ENCODE measurements at regions not wholly inside any gene's neighbourhood (a gene's known extent, or its start where the extent isn't known, plus 50 kb on each side); places are given as distances from the start of the nearest gene placed in this dataset.

DNA sequence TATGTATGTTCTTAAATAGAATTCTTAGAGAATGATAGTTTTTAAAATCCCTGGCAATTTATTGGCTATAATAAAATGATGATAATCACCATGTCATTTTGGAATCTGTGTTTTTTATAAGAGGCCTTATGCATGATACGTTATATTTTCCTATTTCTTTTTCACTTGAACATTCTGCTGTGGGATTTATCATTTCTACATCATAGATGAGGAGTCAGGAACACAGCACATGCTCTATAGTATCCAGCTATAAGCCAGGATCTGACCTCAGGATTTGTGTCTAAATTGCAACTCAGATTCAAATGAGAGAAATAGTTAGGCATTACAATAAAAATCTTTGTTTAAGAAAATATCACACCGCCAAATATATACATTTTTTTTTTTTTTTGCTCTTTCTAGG, 928.0 kb downstream of the EFNB2 start:
- H3K4me3 ChIP-seq (ENCODE audit: low read depth in 1 of 2, low read length in 1 of 2), result no peak overlapping the region
- no peaks in the 10 kb centered on the region for H3K27me3 ChIP-seq
- H3K4me1 ChIP-seq (ENCODE audit: control insufficient read depth in 1 of 2, insufficient read depth in 1 of 2, low read depth in 1 of 2, low read length in 1 of 2), result no peaks in the 10 kb centered on the region
- H3K27ac ChIP-seq, result no peak overlapping the region
- H3K9me3 ChIP-seq, result no peaks in the 10 kb centered on the region
- no peaks in the 10 kb centered on the region for H3K36me3 ChIP-seq
- TF ChIP-seq, protein P1, sequence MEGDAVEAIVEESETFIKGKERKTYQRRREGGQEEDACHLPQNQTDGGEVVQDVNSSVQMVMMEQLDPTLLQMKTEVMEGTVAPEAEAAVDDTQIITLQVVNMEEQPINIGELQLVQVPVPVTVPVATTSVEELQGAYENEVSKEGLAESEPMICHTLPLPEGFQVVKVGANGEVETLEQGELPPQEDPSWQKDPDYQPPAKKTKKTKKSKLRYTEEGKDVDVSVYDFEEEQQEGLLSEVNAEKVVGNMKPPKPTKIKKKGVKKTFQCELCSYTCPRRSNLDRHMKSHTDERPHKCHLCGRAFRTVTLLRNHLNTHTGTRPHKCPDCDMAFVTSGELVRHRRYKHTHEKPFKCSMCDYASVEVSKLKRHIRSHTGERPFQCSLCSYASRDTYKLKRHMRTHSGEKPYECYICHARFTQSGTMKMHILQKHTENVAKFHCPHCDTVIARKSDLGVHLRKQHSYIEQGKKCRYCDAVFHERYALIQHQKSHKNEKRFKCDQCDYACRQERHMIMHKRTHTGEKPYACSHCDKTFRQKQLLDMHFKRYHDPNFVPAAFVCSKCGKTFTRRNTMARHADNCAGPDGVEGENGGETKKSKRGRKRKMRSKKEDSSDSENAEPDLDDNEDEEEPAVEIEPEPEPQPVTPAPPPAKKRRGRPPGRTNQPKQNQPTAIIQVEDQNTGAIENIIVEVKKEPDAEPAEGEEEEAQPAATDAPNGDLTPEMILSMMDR (IDR thresholded peaks at IDR 0.05), result no peak

DNA sequence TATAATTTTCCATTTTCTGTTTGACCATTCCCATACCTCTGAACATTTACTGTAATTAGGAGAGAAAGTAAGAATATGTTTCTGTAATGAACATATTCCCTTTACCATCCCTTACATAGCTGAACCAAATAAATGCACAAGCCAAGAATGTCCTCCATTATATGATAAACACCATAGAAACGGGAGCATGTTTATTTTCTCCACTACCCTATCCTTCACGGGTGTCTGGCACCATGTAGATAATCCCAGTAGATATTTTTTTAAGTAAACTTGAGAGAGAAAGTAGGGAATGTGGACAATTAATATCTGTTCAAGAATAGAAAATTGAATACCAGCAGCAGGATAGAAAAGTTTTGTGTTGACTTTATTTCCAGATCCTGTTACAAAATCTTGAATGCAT, 928.4 kb downstream of the EFNB2 start:
- TF ChIP-seq, protein P1 (IDR thresholded peaks at IDR 0.05), result no peak
- H3K9me3 ChIP-seq, result no peaks in the 10 kb centered on the region
- no peak overlapping the region for H3K27ac ChIP-seq
- no peaks in the 10 kb centered on the region for H3K36me3 ChIP-seq
- H3K4me3 ChIP-seq (ENCODE audit: low read depth in 1 of 2, low read length in 1 of 2), result no peak overlapping the region
- H3K27me3 ChIP-seq, result no peaks in the 10 kb centered on the region
- H3K4me1 ChIP-seq (ENCODE audit: control insufficient read depth in 1 of 2, insufficient read depth in 1 of 2, low read depth in 1 of 2, low read length in 1 of 2), result no peaks in the 10 kb centered on the region

DNA sequence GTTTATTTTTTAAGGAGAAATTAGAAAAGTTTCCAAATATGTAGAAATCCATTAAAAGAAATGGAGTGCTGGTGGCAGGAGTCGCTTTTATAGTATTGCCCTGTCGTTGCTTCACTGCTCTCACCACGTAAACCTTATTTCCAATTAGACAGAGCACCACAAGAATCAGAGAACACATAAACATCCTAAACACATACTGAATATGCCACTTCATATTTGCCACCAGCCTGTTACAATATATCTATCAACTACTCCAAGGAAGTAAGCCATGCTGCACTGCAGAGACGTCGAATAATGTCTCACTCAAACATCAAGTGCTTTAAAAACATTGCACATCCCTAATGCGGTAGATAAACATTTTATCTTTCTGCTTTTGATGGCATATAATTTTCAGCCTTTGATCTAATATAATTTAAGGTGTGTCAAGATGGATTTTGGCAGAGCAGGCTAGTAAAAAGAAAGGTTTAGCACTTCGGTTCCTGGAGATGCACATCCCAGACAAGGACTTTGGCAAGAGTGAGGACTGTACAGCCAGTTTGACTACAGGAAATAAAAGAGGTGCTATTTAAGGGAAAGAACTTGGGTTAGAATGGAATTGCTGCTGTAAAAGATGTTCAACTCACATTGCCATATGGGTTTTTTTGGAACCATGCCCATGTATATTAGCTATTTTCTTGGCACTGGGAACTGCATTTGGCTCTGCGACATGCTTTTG, 932.3 kb downstream of the EFNB2 start:
- H3K27ac ChIP-seq, result no peak overlapping the region
- no peaks in the 10 kb centered on the region for H3K4me1 ChIP-seq (ENCODE audit: control insufficient read depth in 1 of 2, insufficient read depth in 1 of 2, low read depth in 1 of 2, low read length in 1 of 2)
- TF ChIP-seq, protein P1 (IDR thresholded peaks at IDR 0.05), result no peak
- H3K4me3 ChIP-seq (ENCODE audit: low read depth in 1 of 2, low read length in 1 of 2), result no peak overlapping the region
- H3K9me3 ChIP-seq, result no peaks in the 10 kb centered on the region
- H3K36me3 ChIP-seq, result no peaks in the 10 kb centered on the region
- no peaks in the 10 kb centered on the region for H3K27me3 ChIP-seq

DNA sequence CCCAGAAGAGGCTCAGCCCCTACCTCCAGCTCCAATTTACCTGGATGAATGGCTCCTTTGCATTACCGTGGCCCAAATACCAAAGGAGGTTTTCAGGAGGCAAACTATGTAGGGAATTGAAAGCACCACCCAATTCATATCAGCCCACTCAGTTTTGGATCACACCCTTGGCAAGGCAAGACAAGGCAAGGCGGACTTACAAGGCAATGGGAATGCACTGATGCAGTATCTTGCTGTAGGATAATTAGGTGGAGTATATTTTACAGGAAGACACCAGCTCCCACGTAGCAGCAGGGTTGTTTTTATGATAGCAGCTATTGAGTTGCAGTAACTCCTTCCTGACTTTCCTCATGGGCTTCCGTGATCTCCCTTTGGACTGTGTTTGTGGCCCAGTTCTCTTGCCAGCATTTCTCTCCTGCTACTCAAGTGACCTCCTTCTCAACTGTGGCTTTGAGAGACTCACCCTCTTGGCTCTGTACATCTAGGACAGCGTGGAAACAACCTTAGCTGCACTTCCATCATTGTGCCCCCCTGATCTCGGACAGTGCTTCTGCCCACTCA, 935.9 kb downstream of the EFNB2 start:
- TF ChIP-seq, protein P1 (IDR thresholded peaks at IDR 0.05), result no peak
- Histone ChIP-seq H3K27me3 (no peaks in the 10 kb centered on the region), H3K36me3 (no peaks in the 10 kb centered on the region), H3K9me3 (no peaks in the 10 kb centered on the region), H3K4me1 (ENCODE audit: control insufficient read depth in 1 of 2, insufficient read depth in 1 of 2, low read depth in 1 of 2, low read length in 1 of 2) (no peaks in the 10 kb centered on the region), H3K4me3 (ENCODE audit: low read depth in 1 of 2, low read length in 1 of 2) (no peak overlapping the region), H3K27ac (no peak overlapping the region)

DNA sequence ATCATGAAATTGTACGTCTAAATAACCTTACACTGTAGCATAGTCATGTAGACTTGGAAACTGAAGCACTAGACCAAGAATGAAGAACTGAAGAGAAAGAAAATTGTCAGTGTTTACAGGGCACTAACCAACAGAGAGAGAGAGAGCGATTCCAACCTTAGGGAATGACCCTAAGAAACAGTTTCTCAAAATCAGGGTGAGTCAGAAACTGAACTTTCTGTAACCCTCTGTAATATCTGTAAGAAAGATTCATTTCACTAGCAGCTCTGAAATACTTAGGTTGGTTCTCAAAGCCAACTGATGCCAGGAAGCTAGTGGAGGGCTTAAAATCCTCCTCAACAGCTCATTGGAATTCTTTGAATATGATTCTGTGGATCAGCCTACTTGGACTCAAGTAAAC, 936.9 kb downstream of the EFNB2 start:
- Histone ChIP-seq H3K4me3 (ENCODE audit: low read depth in 1 of 2, low read length in 1 of 2) (no peak overlapping the region), H3K36me3 (no peaks in the 10 kb centered on the region), H3K4me1 (ENCODE audit: control insufficient read depth in 1 of 2, insufficient read depth in 1 of 2, low read depth in 1 of 2, low read length in 1 of 2) (no peaks in the 10 kb centered on the region), H3K9me3 (no peaks in the 10 kb centered on the region), H3K27me3 (no peaks in the 10 kb centered on the region), H3K27ac (no peak overlapping the region)
- TF ChIP-seq, protein P1 (IDR thresholded peaks at IDR 0.05), result no peak

Data from neutrophil (primary cell).